ENCODE measurements at regions not wholly inside any gene's neighbourhood (a gene's known extent, or its start where the extent isn't known, plus 50 kb on each side); places are given as distances from the start of the nearest gene placed in this dataset.
"Not testable (repeated sequence)": the region's sequence is repeated elsewhere in the genome, so short reads cannot be mapped to it uniquely, and the experiment has no call there.

GRCh38 chr14:106706488-106706887 is 1180.1 kb downstream of the TMEM121 start:
- not testable (repeated sequence) for TF ChIP-seq POLR2AphosphoS5 (IDR thresholded peaks at IDR 0.05; ENCODE audit: borderline replicate concordance, low read depth, low read length); EZH2 (IDR thresholded peaks at IDR 0.05)

All from SK-N-MC (cell line).